ENCODE measurements at regions not wholly inside any gene's neighbourhood (a gene's known extent, or its start where the extent isn't known, plus 50 kb on each side); places are given as distances from the start of the nearest gene placed in this dataset.

DNA sequence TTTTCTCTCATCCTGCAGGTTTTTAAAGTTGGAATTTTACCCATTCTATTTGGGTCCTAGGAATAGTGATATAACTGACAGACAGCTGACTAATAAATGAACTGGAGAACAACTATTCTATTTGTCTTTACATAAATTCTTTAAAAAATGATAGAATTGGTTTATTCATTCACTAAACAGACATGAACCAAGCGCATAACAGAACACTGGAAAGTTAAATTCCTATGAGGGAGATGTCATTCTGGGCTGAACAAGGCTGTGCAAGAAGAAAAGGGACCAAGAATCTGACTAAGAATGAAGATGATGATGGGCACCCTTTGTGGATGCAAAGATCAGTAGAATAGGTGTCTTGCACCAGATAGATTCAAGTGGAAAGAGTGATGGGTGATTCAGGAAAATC, 256.3 kb upstream of the SASH1 start:
- Histone ChIP-seq H4K20me1 (ENCODE audit: insufficient read depth, low read length) (no peaks in the 10 kb centered on the region), H3K27me3 (ENCODE audit: insufficient read depth, low read length) (no peaks in the 10 kb centered on the region), H3K79me2 (ENCODE audit: insufficient read depth, low read length) (no peaks in the 10 kb centered on the region), H3K4me3 (ENCODE audit: insufficient read depth, low read length) (no peak overlapping the region), H3K4me2 (ENCODE audit: insufficient read depth, low read length) (no peak overlapping the region), H3K4me1 (ENCODE audit: insufficient read depth, low read length) (no peaks in the 10 kb centered on the region), H3K27ac (ENCODE audit: low read depth, low read length) (no peak overlapping the region), H3K36me3 (ENCODE audit: insufficient read depth, low read length) (no peaks in the 10 kb centered on the region), H2AFZ (ENCODE audit: low read length) (no peak overlapping the region), H3K9me3 (ENCODE audit: low read depth, low read length) (no peaks in the 10 kb centered on the region)
- TF ChIP-seq, protein P1, sequence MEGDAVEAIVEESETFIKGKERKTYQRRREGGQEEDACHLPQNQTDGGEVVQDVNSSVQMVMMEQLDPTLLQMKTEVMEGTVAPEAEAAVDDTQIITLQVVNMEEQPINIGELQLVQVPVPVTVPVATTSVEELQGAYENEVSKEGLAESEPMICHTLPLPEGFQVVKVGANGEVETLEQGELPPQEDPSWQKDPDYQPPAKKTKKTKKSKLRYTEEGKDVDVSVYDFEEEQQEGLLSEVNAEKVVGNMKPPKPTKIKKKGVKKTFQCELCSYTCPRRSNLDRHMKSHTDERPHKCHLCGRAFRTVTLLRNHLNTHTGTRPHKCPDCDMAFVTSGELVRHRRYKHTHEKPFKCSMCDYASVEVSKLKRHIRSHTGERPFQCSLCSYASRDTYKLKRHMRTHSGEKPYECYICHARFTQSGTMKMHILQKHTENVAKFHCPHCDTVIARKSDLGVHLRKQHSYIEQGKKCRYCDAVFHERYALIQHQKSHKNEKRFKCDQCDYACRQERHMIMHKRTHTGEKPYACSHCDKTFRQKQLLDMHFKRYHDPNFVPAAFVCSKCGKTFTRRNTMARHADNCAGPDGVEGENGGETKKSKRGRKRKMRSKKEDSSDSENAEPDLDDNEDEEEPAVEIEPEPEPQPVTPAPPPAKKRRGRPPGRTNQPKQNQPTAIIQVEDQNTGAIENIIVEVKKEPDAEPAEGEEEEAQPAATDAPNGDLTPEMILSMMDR (IDR thresholded peaks at IDR 0.05; ENCODE audit: extremely low read depth, low read depth, low read length), result no peak
- DNase-seq (ENCODE audit: insufficient read length, low spot score, missing footprints), result no peak

DNA sequence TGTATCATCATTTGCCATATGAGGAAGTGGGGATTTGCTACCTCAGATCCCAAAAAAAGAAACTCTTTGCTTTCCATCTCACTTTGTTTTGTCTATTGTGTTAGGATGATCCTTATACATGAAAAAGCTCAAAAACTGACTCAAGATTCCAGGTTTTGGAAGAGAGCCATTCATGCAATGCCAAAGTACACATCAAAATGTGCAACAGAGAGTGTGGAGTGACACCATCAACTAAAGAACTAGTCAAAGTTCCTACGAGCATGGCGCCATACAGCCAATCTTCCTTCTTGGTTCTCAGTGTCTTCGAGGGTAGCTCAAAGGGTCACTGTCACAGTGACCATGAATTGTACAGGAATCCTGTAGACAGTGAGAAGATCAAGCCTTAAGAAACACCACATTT, 255.8 kb upstream of the SASH1 start:
- DNase-seq (ENCODE audit: insufficient read length, low spot score, missing footprints), result no peak
- Histone ChIP-seq H3K36me3 (ENCODE audit: insufficient read depth, low read length) (no peaks in the 10 kb centered on the region), H3K4me3 (ENCODE audit: insufficient read depth, low read length) (no peak overlapping the region), H3K4me1 (ENCODE audit: insufficient read depth, low read length) (no peaks in the 10 kb centered on the region), H3K9me3 (ENCODE audit: low read depth, low read length) (no peaks in the 10 kb centered on the region), H3K79me2 (ENCODE audit: insufficient read depth, low read length) (no peaks in the 10 kb centered on the region), H3K27me3 (ENCODE audit: insufficient read depth, low read length) (no peaks in the 10 kb centered on the region), H3K4me2 (ENCODE audit: insufficient read depth, low read length) (no peak overlapping the region), H3K27ac (ENCODE audit: low read depth, low read length) (no peak overlapping the region), H4K20me1 (ENCODE audit: insufficient read depth, low read length) (no peaks in the 10 kb centered on the region), H2AFZ (ENCODE audit: low read length) (no peak overlapping the region)
- TF ChIP-seq, protein P1 (IDR thresholded peaks at IDR 0.05; ENCODE audit: extremely low read depth, low read depth, low read length), result no peak

GRCh38 chr6:148087659-148088058, 255.0 kb upstream of the SASH1 start:
- no peak overlapping the region for H3K27ac ChIP-seq (ENCODE audit: low read depth, low read length)
- H3K4me1 ChIP-seq (ENCODE audit: insufficient read depth, low read length), result no peaks in the 10 kb centered on the region
- no peak overlapping the region for H3K4me3 ChIP-seq (ENCODE audit: insufficient read depth, low read length)
- no peaks in the 10 kb centered on the region for H3K27me3 ChIP-seq (ENCODE audit: insufficient read depth, low read length)
- H3K79me2 ChIP-seq (ENCODE audit: insufficient read depth, low read length), result no peaks in the 10 kb centered on the region
- no peaks in the 10 kb centered on the region for H4K20me1 ChIP-seq (ENCODE audit: insufficient read depth, low read length)
- H2AFZ ChIP-seq (ENCODE audit: low read length), result no peak overlapping the region
- TF ChIP-seq, protein P1 (IDR thresholded peaks at IDR 0.05; ENCODE audit: extremely low read depth, low read depth, low read length), result no peak
- no peak for DNase-seq (ENCODE audit: insufficient read length, low spot score, missing footprints)
- H3K36me3 ChIP-seq (ENCODE audit: insufficient read depth, low read length), result no peaks in the 10 kb centered on the region
- no peaks in the 10 kb centered on the region for H3K9me3 ChIP-seq (ENCODE audit: low read depth, low read length)
- H3K4me2 ChIP-seq (ENCODE audit: insufficient read depth, low read length), result no peak overlapping the region

GRCh38 chr6:148090326-148090725, 252.3 kb upstream of the SASH1 start:
- Histone ChIP-seq H3K79me2 (ENCODE audit: insufficient read depth, low read length) (no peaks in the 10 kb centered on the region), H3K9me3 (ENCODE audit: low read depth, low read length) (no peaks in the 10 kb centered on the region), H4K20me1 (ENCODE audit: insufficient read depth, low read length) (no peaks in the 10 kb centered on the region), H3K27me3 (ENCODE audit: insufficient read depth, low read length) (no peaks in the 10 kb centered on the region), H3K36me3 (ENCODE audit: insufficient read depth, low read length) (no peaks in the 10 kb centered on the region), H3K4me3 (ENCODE audit: insufficient read depth, low read length) (no peak overlapping the region), H2AFZ (ENCODE audit: low read length) (no peak overlapping the region), H3K4me1 (ENCODE audit: insufficient read depth, low read length) (no peaks in the 10 kb centered on the region), H3K4me2 (ENCODE audit: insufficient read depth, low read length) (no peak overlapping the region), H3K27ac (ENCODE audit: low read depth, low read length) (no peak overlapping the region)
- TF ChIP-seq, protein P1 (IDR thresholded peaks at IDR 0.05; ENCODE audit: extremely low read depth, low read depth, low read length), result no peak
- DNase-seq (ENCODE audit: insufficient read length, low spot score, missing footprints), result no peak

Measured in osteoblast (primary cell).